Colonic mucosa (tissue), 4 donors: ENCODE measurements at regions not wholly inside any gene's neighbourhood (a gene's known extent, or its start where the extent isn't known, plus 50 kb on each side); places are given as distances from the start of the nearest gene placed in this dataset.

Source experiments
- DNase-seq: peaks from one replicate; pipeline ENCODE4 v3.0.0-alpha.2; 2020
- H3K27ac ChIP-seq: fragments of 200-600 bp; one replicate; pipeline ENCODE4 v1.8.0; 2021
- H3K27me3 ChIP-seq: fragments of 200-600 bp; one replicate; pipeline ENCODE4 v1.8.0; 2021
- H3K36me3 ChIP-seq: fragments of 200-600 bp; one replicate; pipeline ENCODE4 v1.8.0; 2021
- H3K4me1 ChIP-seq: fragments of 200-600 bp; one replicate; pipeline ENCODE4 v1.8.0; 2021; ENCODE audit warnings: mild to moderate bottlenecking
- H3K4me3 ChIP-seq: fragments of 200-600 bp; one replicate; pipeline ENCODE4 v1.8.0; 2021
- H3K9ac ChIP-seq, 2 donors: one replicate each; pipeline ENCODE4 v1.7.0; 2013; ENCODE audit warnings: control low read depth in 2 of 2, low read depth in 2 of 2, low read length in 2 of 2
- H3K9me3 ChIP-seq: fragments of 200-600 bp; one replicate; pipeline ENCODE4 v1.8.0; 2021
- CTCF ChIP-seq: fragments of 200-600 bp; IDR thresholded peaks from one replicate; pipeline ENCODE4 v1.8.0; 2022; ENCODE audit warnings: antibody characterized with exemption, mild to moderate bottlenecking
- intact Hi-C: fragments of 100-400 bp; cut with DNase I; formaldehyde crosslinking; loops from one replicate; pipeline ENCODE4 v1.14.1; 2022
- donor health status: healthy.
- donor health status: DM: no; HTN: no; CAD: no.
- donor health status: DM: no; HTN: no; CAD: no.

- Histone ChIP-seq H3K27me3 (no peaks in the 10 kb centered on the region), H3K27ac (no peak overlapping the region), H3K9ac (no peak overlapping the region), H3K9me3 (no peaks in the 10 kb centered on the region), H3K36me3 (no peaks in the 10 kb centered on the region), H3K4me1 (no peaks in the 10 kb centered on the region), H3K4me3 (no peak overlapping the region)
- no peak for DNase-seq
- intact Hi-C loops, result no loop called here
- no peak for TF ChIP-seq CTCF
Observed at GRCh38 chr4:59517007-59517406, 1683.1 kb upstream of the ADGRL3 start.

- Histone ChIP-seq H3K27ac (no peak overlapping the region), H3K4me3 (no peak overlapping the region), H3K27me3 (no peaks in the 10 kb centered on the region), H3K9ac (no peak overlapping the region), H3K36me3 (no peaks in the 10 kb centered on the region), H3K4me1 (no peaks in the 10 kb centered on the region), H3K9me3 (no peaks in the 10 kb centered on the region)
- no peak for TF ChIP-seq CTCF
- DNase-seq, result no peak
- intact Hi-C loops, result no loop called here
Observed at GRCh38 chr4:59518005-59518823, 1681.9 kb upstream of the ADGRL3 start.

GRCh38 chr4:59525885-59526284 lies 1674.2 kb upstream of the ADGRL3 start:
- Histone ChIP-seq H3K9ac (no peak overlapping the region), H3K4me3 (no peak overlapping the region), H3K27me3 (no peaks in the 10 kb centered on the region), H3K4me1 (no peaks in the 10 kb centered on the region), H3K27ac (no peak overlapping the region), H3K9me3 (no peaks in the 10 kb centered on the region), H3K36me3 (no peaks in the 10 kb centered on the region)
- TF ChIP-seq CTCF, result no peak
- DNase-seq, result no peak
- intact Hi-C loops, result no loop called here

- H3K36me3 ChIP-seq, result no peaks in the 10 kb centered on the region
Observed at GRCh38 chr4:59535541-59535940, 1664.6 kb upstream of the ADGRL3 start.

GRCh38 chr4:59536428-59536827 lies 1663.7 kb upstream of the ADGRL3 start:
- no peak for DNase-seq
- Histone ChIP-seq H3K9ac (no peak overlapping the region), H3K4me1 (no peaks in the 10 kb centered on the region), H3K9me3 (no peaks in the 10 kb centered on the region), H3K27ac (no peak overlapping the region), H3K27me3 (no peaks in the 10 kb centered on the region), H3K4me3 (no peak overlapping the region), H3K36me3 (no peaks in the 10 kb centered on the region)
- intact Hi-C loops, result no loop called here
- no peak for TF ChIP-seq CTCF

More at GRCh38 chr4:59535541-59535940, 1664.6 kb upstream of the ADGRL3 start:
- H3K27ac ChIP-seq, result no peak overlapping the region
- no peaks in the 10 kb centered on the region for H3K4me1 ChIP-seq
- H3K9me3 ChIP-seq, result no peaks in the 10 kb centered on the region
- DNase-seq, result no peak
- H3K27me3 ChIP-seq, result no peaks in the 10 kb centered on the region
- TF ChIP-seq CTCF, result no peak
- no peak overlapping the region for H3K9ac ChIP-seq
- no peak overlapping the region for H3K4me3 ChIP-seq
- intact Hi-C loops, result no loop called here
